ENCODE measurements at regions not wholly inside any gene's neighbourhood (a gene's known extent, or its start where the extent isn't known, plus 50 kb on each side); places are given as distances from the start of the nearest gene placed in this dataset.
"Not testable (repeated sequence)": the region's sequence is repeated elsewhere in the genome, so short reads cannot be mapped to it uniquely, and the experiment has no call there.

DNA sequence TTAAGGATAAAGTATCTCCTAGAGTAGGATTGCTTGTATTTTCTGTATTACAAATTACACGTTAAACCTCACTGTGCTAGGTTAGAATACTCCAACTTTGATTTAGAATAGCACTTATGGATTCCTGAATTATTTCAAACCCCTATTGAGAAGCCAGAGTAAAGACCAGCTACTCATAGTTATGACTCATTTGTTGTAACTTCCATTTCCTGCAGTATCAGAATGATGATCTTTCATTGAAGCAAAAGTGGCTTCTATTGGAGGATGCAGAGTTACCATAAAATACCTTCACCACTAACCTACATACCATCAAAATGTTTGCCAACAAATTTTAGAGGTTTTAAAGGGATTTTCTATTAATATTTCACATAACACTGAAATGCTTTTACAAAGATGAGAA, 1322.7 kb upstream of the ALCAM start:
- no peak for DNase-seq

- DNase-seq = no peak
Measured at GRCh38 chr3:104066658-104067057, 1300.1 kb upstream of the ALCAM start.

DNA sequence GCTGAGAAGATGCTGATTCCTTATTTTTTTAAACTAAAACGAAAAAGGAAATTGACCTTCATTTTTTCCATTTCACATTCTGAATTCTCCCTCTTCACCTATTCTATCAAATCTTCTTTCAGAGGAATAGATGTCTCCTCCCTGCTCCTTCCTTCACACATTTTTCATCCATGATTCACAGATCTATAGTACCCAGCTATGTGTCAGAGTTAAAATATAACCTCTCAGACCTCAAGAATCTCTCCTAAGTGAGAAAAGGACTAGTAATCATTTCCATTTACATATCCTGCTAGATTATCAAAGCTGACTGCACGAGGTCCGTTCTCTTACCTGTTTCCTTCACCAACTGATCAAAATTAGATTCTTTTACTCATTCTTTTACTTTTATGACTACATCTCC, 1297.6 kb upstream of the ALCAM start:
- DNase-seq = no peak

GRCh38 chr3:104070906-104071305, 1295.8 kb upstream of the ALCAM start:
- DNase-seq = no peak

DNA sequence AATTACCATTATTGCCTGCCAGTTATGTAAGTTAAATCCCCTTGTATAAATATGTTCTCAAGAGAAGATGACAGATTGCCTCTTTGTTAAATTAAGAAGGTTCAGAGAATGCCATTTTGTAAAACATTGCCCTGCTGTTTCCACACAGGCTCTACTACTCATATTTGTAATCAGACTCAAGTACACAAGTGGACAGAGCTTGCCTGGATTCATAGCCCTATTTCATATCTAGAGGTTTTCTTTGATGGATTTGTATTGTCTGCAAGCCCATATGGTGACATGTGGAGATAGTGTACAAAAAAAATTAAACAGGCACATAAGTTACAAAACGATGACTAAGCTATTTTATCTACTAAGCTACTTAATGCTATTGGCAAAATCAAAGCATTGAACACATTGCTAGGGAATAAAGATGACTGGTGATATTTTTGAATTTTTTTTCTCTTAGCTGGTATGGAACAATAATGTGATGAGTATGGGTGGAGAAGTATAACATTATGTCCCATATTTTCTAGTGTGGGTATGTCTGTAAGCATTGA, 1286.6 kb upstream of the ALCAM start:
- DNase-seq = peak; percentile 20

DNA sequence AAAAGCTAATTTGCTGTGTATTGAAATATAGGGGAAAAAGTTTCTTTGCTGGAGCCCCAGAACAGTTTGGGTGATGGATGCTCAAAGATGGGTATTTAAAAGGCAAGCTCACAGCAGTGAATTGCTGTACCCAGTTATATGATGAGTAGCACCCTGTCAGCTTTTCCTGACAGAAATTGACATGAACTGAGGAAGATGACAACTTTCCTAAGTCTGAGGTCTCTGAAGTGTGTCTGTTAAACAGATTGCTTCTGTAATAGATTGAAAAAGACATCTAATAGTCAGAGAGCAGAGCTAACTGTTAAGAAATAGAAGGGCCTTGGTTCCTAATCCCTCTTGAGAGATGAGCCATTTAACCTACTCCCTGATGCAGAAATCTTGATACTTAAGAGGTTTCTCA, 1278.0 kb upstream of the ALCAM start:
- DNase-seq = no peak

DNA sequence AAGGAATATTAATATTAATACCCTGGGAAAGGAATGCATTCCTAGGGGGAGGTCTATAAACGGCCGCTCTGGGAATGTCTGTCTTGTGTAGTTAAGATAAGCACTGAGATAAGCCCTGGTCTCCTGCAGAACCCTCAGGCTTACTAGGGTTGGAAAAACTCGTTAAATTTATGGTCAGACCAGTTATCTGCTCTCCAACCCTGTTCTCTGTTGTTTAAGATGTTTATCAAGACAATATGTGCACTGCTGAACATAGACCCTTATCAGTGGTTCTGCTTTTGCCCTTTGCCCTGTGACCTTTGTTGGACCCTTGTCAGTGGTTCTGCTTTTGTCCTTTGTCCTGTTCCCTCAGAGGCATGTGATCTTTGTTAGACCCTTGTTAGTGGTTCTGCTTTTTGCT, 1276.7 kb upstream of the ALCAM start:
- DNase-seq = not testable (repeated sequence)

- no peak for DNase-seq
Measured at GRCh38 chr3:104101736-104102135, 1265.0 kb upstream of the ALCAM start.

DNA sequence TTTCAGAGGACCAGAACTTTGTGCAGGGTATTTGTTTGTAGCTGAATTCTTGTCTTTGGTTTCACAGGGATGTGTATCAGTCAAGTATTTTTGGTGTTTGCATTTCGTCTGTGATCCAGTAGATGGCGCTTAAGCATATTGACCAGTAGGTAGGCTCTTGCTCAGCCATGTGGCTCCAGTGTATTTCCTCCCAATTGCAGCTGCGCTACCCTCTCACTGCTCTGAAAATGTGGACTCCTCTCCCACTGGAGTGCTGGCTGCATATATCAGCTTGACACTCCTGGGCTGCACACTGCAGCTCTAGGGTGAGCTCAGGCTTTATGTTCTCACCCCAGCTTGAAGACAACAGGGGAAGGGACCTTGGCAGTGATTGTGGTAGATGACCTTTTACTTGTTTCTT, 1264.3 kb upstream of the ALCAM start:
- peak; percentile 57 for DNase-seq

DNA sequence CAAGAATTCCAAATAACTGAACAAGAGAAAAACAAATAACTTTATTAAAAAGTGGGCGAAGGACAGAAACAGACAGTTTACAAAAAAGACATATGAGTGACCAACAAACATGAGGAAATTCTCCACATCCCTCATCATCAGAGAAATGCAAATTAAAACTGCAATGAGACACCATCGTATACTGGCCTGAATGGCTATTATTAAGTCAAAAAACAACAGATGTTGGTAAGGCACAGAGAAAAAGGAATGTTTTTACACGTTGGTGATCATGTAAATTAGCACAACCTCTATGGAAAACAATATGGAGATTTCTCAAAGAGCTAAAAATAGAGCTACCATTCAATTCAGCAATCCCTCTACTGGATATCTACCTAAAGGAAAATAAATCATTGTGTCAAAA, 1260.4 kb upstream of the ALCAM start:
- DNase-seq = no peak

- DNase-seq = no peak
Measured at GRCh38 chr3:104108522-104108921, 1258.2 kb upstream of the ALCAM start.

GRCh38 chr3:104126463-104126862, 1240.2 kb upstream of the ALCAM start:
- no peak for DNase-seq

DNA sequence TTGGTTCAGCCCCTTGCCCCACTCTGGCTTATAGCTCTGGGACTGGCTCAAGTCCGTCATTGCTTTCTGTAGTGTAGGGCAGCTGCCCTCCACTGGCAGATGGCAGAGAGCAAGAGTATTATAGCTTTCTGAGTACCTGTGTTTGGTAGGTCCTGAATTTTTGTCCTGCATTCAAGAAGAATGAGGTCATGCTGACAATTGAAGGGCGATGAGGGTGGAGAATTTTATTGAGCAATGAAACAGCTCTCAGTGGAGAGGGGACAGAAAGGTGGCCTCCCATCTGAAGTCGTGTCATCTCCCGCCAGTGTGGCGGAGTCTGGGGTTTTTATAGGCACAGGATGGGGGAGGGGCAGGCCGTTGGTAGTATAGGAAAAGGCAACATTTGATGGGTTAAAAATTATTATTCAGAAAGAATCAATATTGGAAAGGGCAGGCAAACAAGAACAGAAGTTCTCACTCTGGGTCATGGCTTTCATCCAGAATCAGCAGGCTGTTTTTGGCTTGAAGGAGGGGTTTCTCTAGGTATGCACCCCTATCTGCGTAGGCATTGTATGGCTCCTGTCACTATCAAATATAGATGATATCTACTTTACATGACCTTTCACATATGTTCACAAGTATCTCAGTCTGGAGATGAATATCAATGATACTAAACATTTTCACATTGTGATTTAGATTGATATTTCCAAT, 1239.7 kb upstream of the ALCAM start:
- no peak for DNase-seq

DNA sequence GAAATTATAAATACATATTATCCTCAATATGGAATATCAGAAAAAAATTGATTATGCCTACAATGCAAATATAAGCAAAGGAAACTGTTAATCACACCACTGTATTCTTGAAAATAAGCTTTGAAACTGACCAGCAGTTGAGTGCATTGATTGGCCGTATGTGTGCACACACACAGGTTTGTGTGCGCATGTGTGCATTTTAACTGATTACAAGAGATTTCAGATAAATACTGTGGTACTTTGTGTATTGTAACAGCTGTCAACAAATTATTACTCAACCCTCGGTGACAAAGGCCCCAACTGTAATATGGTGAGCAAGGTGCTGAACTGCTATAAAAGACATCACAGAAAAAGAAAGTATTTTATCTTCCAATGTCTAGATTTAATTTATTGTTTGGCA, 1238.9 kb upstream of the ALCAM start:
- no peak for DNase-seq

GRCh38 chr3:104132566-104133403, 1233.9 kb upstream of the ALCAM start:
- DNase-seq = no peak

DNA sequence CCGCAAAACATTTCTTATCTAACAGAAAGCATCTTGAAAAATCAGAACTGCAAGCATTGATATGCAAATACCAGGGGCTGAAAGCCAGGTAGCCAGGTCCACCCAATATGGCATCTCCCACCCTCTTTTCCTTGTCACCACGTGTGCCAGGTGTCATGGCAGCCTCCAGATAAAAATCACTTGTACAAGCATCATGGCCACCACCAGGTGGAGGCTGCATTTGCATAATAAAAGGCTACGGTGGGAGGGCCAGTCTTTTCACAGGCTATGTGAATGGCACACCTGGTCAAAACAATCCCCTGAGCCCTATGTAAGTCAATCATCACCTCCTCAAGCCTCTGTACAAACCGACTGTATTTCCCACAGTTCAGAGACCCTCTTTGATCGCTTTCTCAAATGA, 1233.1 kb upstream of the ALCAM start:
- DNase-seq = peak; percentile 24

GRCh38 chr3:104137116-104137515, 1229.6 kb upstream of the ALCAM start:
- no peak for DNase-seq

DNA sequence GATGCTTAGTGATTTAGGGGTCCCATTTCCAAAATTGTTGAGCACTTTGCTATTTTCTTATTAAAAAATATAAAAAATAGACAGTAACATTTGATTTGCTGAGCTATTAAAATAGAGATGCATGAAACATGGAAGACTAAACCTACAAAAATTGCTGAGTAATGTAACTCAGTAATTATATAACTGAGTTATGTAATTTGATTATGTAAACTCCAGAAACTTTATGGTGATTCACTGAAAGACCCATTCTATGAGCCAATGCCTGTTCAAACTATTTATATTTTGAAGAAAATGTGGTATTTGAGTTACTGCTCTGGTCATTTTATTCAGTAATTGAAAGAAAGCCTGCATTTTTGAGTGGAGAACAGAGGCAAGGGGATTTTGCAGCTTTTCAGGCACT, 1221.5 kb upstream of the ALCAM start:
- DNase-seq = no peak

DNA sequence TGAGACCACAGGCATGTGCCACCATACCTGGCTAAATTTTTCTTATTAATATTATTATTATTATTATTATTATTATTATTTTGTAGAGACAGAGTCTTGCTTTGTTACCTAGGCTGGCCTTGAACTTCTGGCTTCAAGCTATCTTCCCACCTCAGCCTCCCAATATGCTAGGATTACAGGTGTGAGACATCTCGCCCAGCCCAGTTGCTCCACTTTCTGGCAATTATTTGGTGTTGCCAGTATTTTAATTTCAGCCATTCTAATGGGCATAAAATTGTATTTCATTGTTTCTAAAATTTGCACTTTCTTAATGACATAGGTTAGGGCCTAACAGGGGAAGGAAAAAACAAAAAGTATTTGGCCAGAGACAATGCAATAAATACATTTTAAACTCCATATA, 1217.6 kb upstream of the ALCAM start:
- no peak for DNase-seq

- no peak for DNase-seq
Measured at GRCh38 chr3:104150724-104151123, 1216.0 kb upstream of the ALCAM start.

GRCh38 chr3:104154896-104155295, 1211.8 kb upstream of the ALCAM start:
- DNase-seq = no peak

DNA sequence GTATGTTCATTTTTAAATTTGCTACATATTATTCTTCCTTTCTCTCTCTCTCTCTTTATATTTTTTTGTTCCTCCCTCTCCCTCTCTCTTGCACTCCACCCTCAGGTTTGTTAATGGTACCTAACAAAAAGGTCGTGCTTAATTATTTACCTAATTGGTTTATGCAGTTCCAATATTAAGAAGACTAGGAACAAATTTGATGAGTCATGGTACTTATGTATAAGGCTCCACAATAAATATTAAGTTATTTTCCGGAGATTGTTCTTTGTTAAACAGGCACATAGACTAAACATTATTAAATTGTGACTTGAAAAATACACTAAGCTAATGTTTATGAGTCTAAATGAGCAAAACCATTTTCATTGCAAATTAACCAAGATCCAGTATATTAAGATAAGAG, 1200.8 kb upstream of the ALCAM start:
- DNase-seq = no peak

DNA sequence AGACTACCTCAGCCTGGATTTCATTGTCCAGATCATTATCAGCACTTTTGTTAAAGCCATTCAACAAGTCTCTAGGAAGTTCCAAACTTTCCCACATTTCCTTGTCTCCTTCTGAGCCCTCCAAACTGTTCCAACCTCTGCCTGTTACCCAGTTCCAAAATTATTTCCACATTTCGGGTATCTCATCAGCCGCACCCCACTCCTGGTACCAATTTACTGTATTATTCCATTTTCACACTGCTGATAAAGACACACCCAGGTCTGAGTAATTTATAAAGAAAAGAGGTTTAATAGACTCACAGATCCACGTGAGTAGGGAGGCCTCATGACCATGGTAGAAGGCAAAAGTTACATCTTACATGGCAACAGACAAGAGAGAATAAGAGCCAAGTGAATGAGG, 1198.3 kb upstream of the ALCAM start:
- no peak for DNase-seq

GRCh38 chr3:104175696-104176095, 1191.0 kb upstream of the ALCAM start:
- DNase-seq = no peak
